H1 (cell line): ENCODE measurements at regions not wholly inside any gene's neighbourhood (a gene's known extent, or its start where the extent isn't known, plus 50 kb on each side); places are given as distances from the start of the nearest gene placed in this dataset.

Source experiments
- CTCF ChIA-PET: fragments of 300-600 bp; sonication (Branson Sonifier 250); formaldehyde crosslinking; loops from one replicate; lab custom pipeline; 2021; ENCODE audit not compliant: partially characterized antibody; lab: Charles Lee
- POLR2A ChIA-PET: fragments of 300-600 bp; sonication (Branson Sonifier 250); formaldehyde crosslinking; loops from one replicate; lab custom pipeline; 2021; ENCODE audit warnings: inconsistent platforms; ENCODE audit not compliant: partially characterized antibody; lab: Charles Lee
- DNase-seq, 2 experiments: peaks; one replicate each; pipeline versions ENCODE4 v3.0.0 to v3.0.0-alpha.2; 2010 to 2022; ENCODE audit warnings: low spot score in 2 of 2, low read depth in 1 of 2, mixed read lengths in 1 of 2
- FAIRE-seq: peaks from 2 replicates; lab custom pipeline; 2011; peaks lifted over from hg19 to GRCh38; lab: Jason Lieb, UNC
- H2AFZ ChIP-seq: 2 replicates; pipeline ENCODE4 v1.8.1; 2012; ENCODE audit warnings: low read length, inconsistent platforms
- H2AK5ac ChIP-seq: 2 replicates; pipeline ENCODE4 v1.6.1; 2013; ENCODE audit warnings: low read depth, low read length
- H2BK120ac ChIP-seq: replicated peaks from 2 replicates; pipeline ENCODE3; 2013; ENCODE audit warnings: low read depth, low read length, inconsistent platforms
- H2BK12ac ChIP-seq: 2 replicates; pipeline ENCODE4 v1.6.1; 2013; ENCODE audit warnings: low read depth, low read length
- H2BK15ac ChIP-seq: 2 replicates; pipeline ENCODE4 v1.6.1; 2013; ENCODE audit warnings: low read length
- H2BK20ac ChIP-seq: 2 replicates; pipeline ENCODE4 v1.6.1; 2013; ENCODE audit warnings: low read length
- H2BK5ac ChIP-seq: 2 replicates; pipeline ENCODE4 v1.6.1; 2013; ENCODE audit warnings: low read depth, low read length
- H3K14ac ChIP-seq: 2 replicates; pipeline ENCODE4 v1.6.1; 2013; ENCODE audit warnings: inconsistent platforms; ENCODE audit not compliant: insufficient read length
- H3K18ac ChIP-seq: 2 replicates; pipeline ENCODE4 v1.6.1; 2013; ENCODE audit warnings: low read length; ENCODE audit errors: extremely low read depth
- H3K23ac ChIP-seq: 2 replicates; pipeline ENCODE4 v1.6.1; 2013; ENCODE audit warnings: inconsistent platforms; ENCODE audit not compliant: insufficient read length
- H3K23me2 ChIP-seq: 2 replicates; pipeline ENCODE4 v1.6.1; 2013; ENCODE audit warnings: low read depth, low read length
- H3K27ac ChIP-seq: 2 replicates; pipeline ENCODE4 v1.6.1; 2011; ENCODE audit warnings: low read depth, low read length, inconsistent platforms
- H3K27me3 ChIP-seq, 4 experiments: replicated peaks in 1 of 4; 1 replicate in 1 of 4; 2 replicates in 3 of 4; pipeline versions ENCODE4 v1.6.1 to v1.8.1; 2011 to 2013; ENCODE audit warnings: low read length in 3 of 4, mild to moderate bottlenecking in 3 of 4, inconsistent platforms in 2 of 4, mixed read lengths in 2 of 4, moderate library complexity in 1 of 4; ENCODE audit not compliant: control insufficient read depth in 3 of 4, insufficient read depth in 3 of 4; ENCODE audit errors: extremely low read depth in 1 of 4
- H3K36me3 ChIP-seq, 4 experiments: 2 replicates each; pipeline versions ENCODE4 v1.6.1 to v1.8.1; 2011 to 2013; ENCODE audit warnings: mild to moderate bottlenecking in 4 of 4, low read length in 3 of 4, moderate library complexity in 2 of 4, control low read depth in 1 of 4, inconsistent platforms in 1 of 4; ENCODE audit not compliant: insufficient read depth in 4 of 4, control insufficient read depth in 2 of 4
- H3K4ac ChIP-seq: replicated peaks from 2 replicates; pipeline ENCODE3; 2013; ENCODE audit warnings: low read length, low read depth, mixed read lengths, inconsistent platforms; ENCODE audit not compliant: insufficient read length
- H3K4me1 ChIP-seq, 4 experiments: replicated peaks in 1 of 4; 1 replicate in 1 of 4; 2 replicates in 3 of 4; pipeline versions ENCODE4 v1.6.1 to v1.8.1; 2011 to 2013; ENCODE audit warnings: low read length in 3 of 4, inconsistent platforms in 2 of 4, mixed read lengths in 1 of 4; ENCODE audit not compliant: insufficient read depth in 4 of 4, control insufficient read depth in 3 of 4
- H3K4me2 ChIP-seq, 2 experiments: 2 replicates each; pipeline versions ENCODE4 v1.6.1 to v1.8.1; 2011 to 2013; ENCODE audit warnings: low read depth in 2 of 2, low read length in 2 of 2, control low read depth in 1 of 2, inconsistent platforms in 1 of 2, mild to moderate bottlenecking in 1 of 2; ENCODE audit not compliant: insufficient read depth in 1 of 2
- H3K4me3 ChIP-seq, 4 experiments: fragments of 200-600, 300-600 bp in 1 of 4; sonication (generic), shearing (Covaris generic), sonication (Bioruptor Twin) in 1 of 4; 2 replicates each; pipeline versions ENCODE4 v1.5.1 to v1.8.1; 2011 to 2016; ENCODE audit warnings: low read length in 4 of 4, low read depth in 3 of 4, control low read depth in 2 of 4, inconsistent platforms in 2 of 4, mild to moderate bottlenecking in 2 of 4, mixed read lengths in 1 of 4, moderate library complexity in 1 of 4; ENCODE audit not compliant: insufficient read depth in 2 of 4; ENCODE audit errors: extremely low read depth in 1 of 4
- H3K56ac ChIP-seq: replicated peaks from 2 replicates; pipeline ENCODE3; 2013; ENCODE audit warnings: low read depth, mild to moderate bottlenecking, mixed read lengths, low read length, inconsistent platforms; ENCODE audit not compliant: insufficient read length
- H3K79me1 ChIP-seq: 2 replicates; pipeline ENCODE4 v1.6.1; 2013; ENCODE audit warnings: low read depth, low read length, control low read depth
- H3K79me2 ChIP-seq, 2 experiments: 2 replicates each; pipeline versions ENCODE4 v1.6.1 to v1.8.1; 2012 to 2013; ENCODE audit warnings: low read length in 2 of 2, mild to moderate bottlenecking in 2 of 2, inconsistent platforms in 1 of 2; ENCODE audit not compliant: insufficient read depth in 2 of 2, control insufficient read depth in 1 of 2
- H3K9ac ChIP-seq, 4 experiments: replicated peaks in 1 of 4; 1 replicate in 1 of 4; 2 replicates in 3 of 4; pipeline versions ENCODE4 v1.6.1 to v1.8.1; 2011 to 2013; ENCODE audit warnings: low read depth in 3 of 4, low read length in 3 of 4, control low read depth in 2 of 4, mild to moderate bottlenecking in 2 of 4, moderate library complexity in 2 of 4, inconsistent platforms in 1 of 4; ENCODE audit errors: extremely low read depth in 1 of 4
- H3K9me3 ChIP-seq, 2 experiments: 2 replicates each; pipeline versions ENCODE4 v1.6.1 to v1.8.1; 2012 to 2013; ENCODE audit warnings: mild to moderate bottlenecking in 2 of 2, moderate library complexity in 2 of 2, control low read depth in 1 of 2, inconsistent platforms in 1 of 2, low read depth in 1 of 2, low read length in 1 of 2, mixed read lengths in 1 of 2; ENCODE audit not compliant: insufficient read depth in 2 of 2
- H4K20me1 ChIP-seq, 2 experiments: replicated peaks in 1 of 2; 2 replicates each; pipeline versions ENCODE3 to v1.8.1; 2011 to 2013; ENCODE audit warnings: inconsistent platforms in 2 of 2, low read length in 2 of 2, mild to moderate bottlenecking in 1 of 2; ENCODE audit not compliant: insufficient read depth in 2 of 2, control insufficient read depth in 1 of 2
- H4K5ac ChIP-seq: 2 replicates; pipeline ENCODE4 v1.6.1; 2013; ENCODE audit warnings: low read length, low read depth, mixed read lengths, inconsistent platforms; ENCODE audit not compliant: insufficient read length
- H4K8ac ChIP-seq: 2 replicates; pipeline ENCODE4 v1.8.0; 2013; ENCODE audit warnings: mild to moderate bottlenecking, moderate library complexity, low read length, inconsistent platforms; ENCODE audit not compliant: insufficient read depth; ENCODE audit errors: extremely low read depth
- H4K91ac ChIP-seq: replicated peaks from 2 replicates; pipeline ENCODE3; 2013; ENCODE audit warnings: low read length, mixed read lengths, inconsistent platforms; ENCODE audit not compliant: insufficient read length
- CBX5 ChIP-seq: fragments of 300-800, 300-1000 bp; sonication (generic); IDR thresholded peaks from 2 replicates; pipeline ENCODE4 v1.7.1; 2016; ENCODE audit warnings: antibody characterized with exemption, low read length, low read depth
- CHD1 ChIP-seq: IDR thresholded peaks from 2 replicates; pipeline ENCODE4 v1.6.1; 2012; ENCODE audit warnings: low read depth, low read length, improper control_type of control experiment
- CHD2 ChIP-seq: IDR thresholded peaks from 2 replicates; pipeline ENCODE4 v1.6.1; 2012; ENCODE audit warnings: low read length, improper control_type of control experiment
- JUN ChIP-seq: IDR thresholded peaks from 2 replicates; pipeline ENCODE4 v1.6.1; 2011; ENCODE audit warnings: low read depth, mild to moderate bottlenecking, improper control_type of control experiment, low read length
- NANOG ChIP-seq: IDR thresholded peaks from 2 replicates; pipeline ENCODE4 v1.6.1; 2011; ENCODE audit warnings: low read length, low read depth, mild to moderate bottlenecking, inconsistent platforms; ENCODE audit not compliant: insufficient read depth, poor library complexity, severe bottlenecking
- RAD21 ChIP-seq, 2 experiments: IDR thresholded peaks in 1 of 2; conservative IDR thresholded peaks in 1 of 2; 2 replicates each; pipeline ENCODE4 v1.6.1; 2011; ENCODE audit warnings: low read depth in 2 of 2, low read length in 2 of 2, improper control_type of control experiment in 1 of 2, inconsistent platforms in 1 of 2, mild to moderate bottlenecking in 1 of 2, moderate library complexity in 1 of 2
- SAP30 ChIP-seq: fragments of 300-600 bp; sonication (generic); IDR thresholded peaks from 2 replicates; pipeline ENCODE4 v1.7.1; 2012; ENCODE audit warnings: low read length, moderate library complexity, mild to moderate bottlenecking, inconsistent platforms; ENCODE audit not compliant: insufficient read depth, insufficient replicate concordance
- ZNF274 ChIP-seq: IDR thresholded peaks from 2 replicates; pipeline ENCODE4 v1.7.0; 2012; ENCODE audit warnings: low read length, borderline replicate concordance; ENCODE audit errors: extremely low read depth
- TF ChIP-seq, protein P1 (sequence below): IDR thresholded peaks from 2 replicates; pipeline ENCODE4 v1.6.1; 2012; ENCODE audit warnings: inconsistent platforms
- TF ChIP-seq, protein P2 (sequence below): IDR thresholded peaks from 2 replicates; pipeline ENCODE4 v1.6.1; 2012; ENCODE audit warnings: inconsistent platforms

DNA sequence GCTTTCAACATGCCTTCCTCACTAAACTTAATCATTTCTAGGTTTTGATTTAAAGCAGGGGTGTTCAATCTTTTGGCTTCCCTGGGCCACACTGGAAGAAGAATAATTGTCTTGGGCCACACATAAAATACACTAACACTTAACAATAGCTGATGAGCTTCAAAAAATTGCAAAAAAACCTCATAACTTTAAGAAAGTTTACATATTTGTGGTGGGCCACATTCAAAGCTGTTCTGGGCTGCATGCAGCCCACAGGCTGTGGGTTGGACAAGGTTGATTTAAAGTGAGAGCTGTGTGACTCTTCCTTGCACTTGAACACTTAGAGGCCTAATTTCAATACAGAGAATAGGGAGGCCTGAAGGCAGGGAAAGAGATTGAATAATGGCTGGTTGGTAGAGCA is 598.3 kb downstream of the EFNA5 start:
- no peaks in the 10 kb centered on the region for H3K79me1 ChIP-seq
- no peak overlapping the region for H3K18ac ChIP-seq
- no peaks in the 10 kb centered on the region for H3K79me2 ChIP-seq
- H3K23me2 ChIP-seq = no peaks in the 10 kb centered on the region
- no peak for DNase-seq
- H2BK12ac ChIP-seq = no peak overlapping the region
- no peak overlapping the region for H3K14ac ChIP-seq
- H3K4me2 ChIP-seq = no peak overlapping the region
- H4K20me1 ChIP-seq = no peaks in the 10 kb centered on the region
- no peak overlapping the region for H3K27ac ChIP-seq
- ChIA-PET CTCF (no interaction called here), POLR2A (interaction anchor here (0.6 kb wide), 1 partner anchor 27 kb away, joined by 3 read pairs; no protein-coding TSS in a partner anchor)
- no peak overlapping the region for H3K4me3 ChIP-seq
- no peak overlapping the region for H3K23ac ChIP-seq
- H3K36me3 ChIP-seq = no peaks in the 10 kb centered on the region
- no peak overlapping the region for H3K4ac ChIP-seq
- no peak overlapping the region for H2BK20ac ChIP-seq
- peaks cover 0 to 7% (median 3%) of the 10 kb centered on the region in 4 experiments; a peak in 1 of 7 replicates for H3K4me1 ChIP-seq
- TF ChIP-seq CHD1 (no peak), RAD21 (IDR thresholded peaks at IDR 0.05 in 1 of 2, conservative IDR thresholded peaks at IDR 0.05 in 1 of 2; ENCODE audit: low read depth in 2 of 2, low read length in 2 of 2) (no peak), NANOG (no peak), CHD2 (no peak), SAP30 (no peak), ZNF274 (no peak), CBX5 (no peak), JUN (no peak)
- TF ChIP-seq, protein P1, sequence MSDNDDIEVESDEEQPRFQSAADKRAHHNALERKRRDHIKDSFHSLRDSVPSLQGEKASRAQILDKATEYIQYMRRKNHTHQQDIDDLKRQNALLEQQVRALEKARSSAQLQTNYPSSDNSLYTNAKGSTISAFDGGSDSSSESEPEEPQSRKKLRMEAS = no peak
- TF ChIP-seq, protein P2, sequence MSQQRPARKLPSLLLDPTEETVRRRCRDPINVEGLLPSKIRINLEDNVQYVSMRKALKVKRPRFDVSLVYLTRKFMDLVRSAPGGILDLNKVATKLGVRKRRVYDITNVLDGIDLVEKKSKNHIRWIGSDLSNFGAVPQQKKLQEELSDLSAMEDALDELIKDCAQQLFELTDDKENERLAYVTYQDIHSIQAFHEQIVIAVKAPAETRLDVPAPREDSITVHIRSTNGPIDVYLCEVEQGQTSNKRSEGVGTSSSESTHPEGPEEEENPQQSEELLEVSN = no peak
- no peak overlapping the region for H4K5ac ChIP-seq
- H2AK5ac ChIP-seq = no peak overlapping the region
- H3K9ac ChIP-seq = no peak overlapping the region
- H4K91ac ChIP-seq = no peak overlapping the region
- no peak overlapping the region for H2BK15ac ChIP-seq
- no peak overlapping the region for H2AFZ ChIP-seq
- no peaks in the 10 kb centered on the region for H3K27me3 ChIP-seq
- no peak overlapping the region for H4K8ac ChIP-seq
- no peak overlapping the region for H3K56ac ChIP-seq
- peaks cover 0 to 7% of the 10 kb centered on the region in 2 experiments; a peak in 2 of 4 replicates for H3K9me3 ChIP-seq
- no peak overlapping the region for H2BK5ac ChIP-seq
- H2BK120ac ChIP-seq = no peak overlapping the region
- FAIRE-seq = no peak
